Suppressor macrophage treated with lipopolysaccharide for 1 hour (primary cell): ENCODE measurements at regions not wholly inside any gene's neighbourhood (a gene's known extent, or its start where the extent isn't known, plus 50 kb on each side); places are given as distances from the start of the nearest gene placed in this dataset.
A peak's percentile ranks its signal among the peaks of the same experiment; 100 is the strongest.
"Not testable (repeated sequence)": the region's sequence is repeated elsewhere in the genome, so short reads cannot be mapped to it uniquely, and the experiment has no call there.

Source experiments
- DNase-seq, 3 donors: peaks; one replicate each; pipeline ENCODE4 v3.0.0-alpha.2; 2020 to 2022

DNA sequence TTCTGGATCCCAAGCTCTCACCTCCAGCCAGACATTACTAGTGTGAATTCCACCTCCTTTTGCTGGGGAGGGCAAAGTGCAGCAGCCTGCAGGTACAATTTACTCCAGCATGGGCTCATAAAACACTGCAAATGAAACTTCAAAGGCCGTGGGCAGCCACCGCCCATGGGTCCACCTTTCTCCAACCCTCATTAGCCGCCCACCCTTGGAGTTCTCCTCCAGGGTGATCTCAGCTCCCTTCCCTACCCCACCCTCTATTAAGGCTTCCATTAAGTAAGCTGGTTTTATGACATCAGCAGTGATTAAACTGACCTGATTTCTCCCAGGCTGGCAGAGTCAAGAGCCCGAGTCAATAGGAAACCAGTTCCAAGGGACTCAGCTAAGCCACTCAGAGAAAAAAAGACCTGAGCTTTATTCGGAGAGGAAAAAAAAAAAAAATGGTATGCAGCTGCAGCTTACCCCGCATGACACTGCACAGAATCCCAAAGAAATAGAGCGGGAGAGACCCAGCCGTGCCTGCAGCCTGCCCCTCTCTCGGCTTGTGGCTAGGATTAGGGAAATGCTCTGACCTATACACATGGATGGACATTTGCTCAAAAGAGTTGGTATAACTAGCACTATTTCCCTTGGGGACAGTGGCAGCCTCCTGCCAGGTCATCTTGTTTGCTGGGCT lies 319.6 kb downstream of the PTTG2 start:
- peak in 2 of 3 donors; percentile 28 to 30 for DNase-seq

DNA sequence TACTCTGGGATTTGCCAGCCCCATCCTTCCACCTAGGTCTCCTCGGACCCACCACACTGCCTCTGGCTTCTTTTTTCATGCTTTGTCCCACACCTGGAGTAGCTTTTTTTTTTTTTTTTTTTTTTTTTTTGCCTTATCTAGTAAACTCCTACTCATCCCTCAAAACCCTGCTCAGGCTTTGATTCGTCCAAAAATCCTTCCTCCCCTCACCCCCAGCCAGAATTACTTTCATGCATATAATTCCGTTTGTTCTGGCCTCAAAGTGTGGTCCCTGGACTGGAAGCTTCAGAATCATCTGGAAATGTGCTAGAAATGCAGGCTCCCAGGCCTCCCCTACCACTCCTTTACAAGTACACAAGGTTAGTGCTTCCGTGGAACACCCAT lies 320.1 kb downstream of the PTTG2 start:
- DNase-seq, result no peak

DNA sequence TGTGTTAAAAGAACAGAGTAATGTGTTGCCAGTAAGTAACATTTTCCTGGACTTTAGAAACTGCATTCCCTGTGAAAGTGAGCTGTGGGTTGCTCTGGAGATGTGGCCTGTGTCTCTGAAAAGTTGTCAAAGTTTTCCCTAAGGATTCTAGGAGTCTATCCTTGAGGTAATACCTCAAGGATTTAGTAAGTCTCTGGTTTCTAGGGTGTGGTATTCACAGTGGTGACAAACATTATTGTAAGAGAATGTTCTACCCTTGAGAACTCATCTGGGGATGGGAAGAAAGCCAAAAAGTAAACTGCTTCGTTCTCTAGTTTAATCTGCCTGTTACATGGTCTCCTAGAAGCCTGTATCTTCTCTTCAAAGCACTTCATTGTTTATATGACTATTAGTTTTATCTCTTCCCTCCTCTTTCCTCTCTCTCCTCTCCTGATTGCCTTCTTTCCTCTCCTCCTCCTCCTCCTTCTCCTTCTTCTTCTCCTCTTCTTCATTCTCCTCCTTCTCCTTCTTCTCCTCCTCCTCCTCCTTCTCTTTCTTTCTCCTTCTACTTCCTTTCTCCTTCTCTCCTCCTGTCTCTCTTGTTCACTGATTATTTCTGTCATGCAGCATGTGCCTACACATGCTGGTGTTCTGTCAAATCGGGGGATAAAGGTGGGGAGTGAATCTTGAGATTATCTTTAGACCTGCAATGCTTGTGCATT lies 321.3 kb downstream of the PTTG2 start:
- DNase-seq, result no peak

DNA sequence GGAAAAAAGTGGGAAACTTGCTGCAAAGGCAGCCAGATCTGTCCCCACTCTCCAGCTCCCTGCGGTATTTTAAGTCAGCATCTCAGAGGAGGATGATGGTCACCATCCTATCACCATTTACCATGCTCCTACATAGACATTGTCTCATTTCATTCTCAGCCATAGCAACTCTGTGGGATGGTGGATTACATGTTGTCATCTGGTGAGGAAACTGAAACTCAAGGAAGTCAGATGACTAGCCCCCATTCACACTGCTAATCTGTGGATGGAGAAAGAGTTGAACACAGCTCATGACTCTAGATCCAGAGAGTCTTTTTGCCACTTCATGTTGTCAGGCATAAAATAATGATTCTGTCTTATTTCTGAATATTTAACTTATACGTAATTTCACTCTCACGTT lies 323.5 kb downstream of the PTTG2 start:
- peak; percentile 82 to 93 (median 89) for DNase-seq

DNA sequence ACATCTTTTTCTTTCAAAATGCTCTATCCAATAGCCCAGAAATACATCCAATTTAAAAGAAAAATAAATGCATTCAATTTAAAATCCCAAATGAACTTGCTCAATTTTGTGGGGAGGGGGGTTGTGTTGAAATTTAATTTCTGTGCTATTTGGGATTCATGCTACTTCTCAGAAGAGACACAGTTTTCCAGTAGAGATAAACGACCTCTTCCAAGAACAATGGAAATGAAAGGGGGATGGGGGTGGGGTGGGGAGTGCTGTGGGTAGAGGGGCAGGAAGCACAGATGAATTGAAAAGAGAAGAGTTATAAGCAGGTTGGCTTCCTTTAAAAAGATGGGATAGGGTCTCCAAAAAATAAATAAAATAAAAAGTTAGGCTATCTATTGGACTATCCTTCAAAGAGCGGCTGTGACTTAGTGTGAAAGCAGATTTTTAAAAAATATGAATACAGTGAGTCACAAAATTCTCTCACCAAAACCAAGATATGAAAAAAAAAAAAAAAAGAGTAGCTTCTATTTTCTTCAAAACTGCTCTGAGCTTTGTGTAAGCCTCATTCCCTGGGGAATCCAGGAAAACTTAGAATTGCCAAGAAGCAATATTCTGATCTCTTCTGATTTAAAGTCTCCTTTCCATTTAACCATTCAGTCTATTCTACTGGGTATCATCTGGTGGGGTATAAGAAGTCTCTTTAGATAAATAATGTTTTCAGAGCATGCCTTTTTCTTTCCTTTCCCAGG lies 324.3 kb downstream of the PTTG2 start:
- DNase-seq, result no peak

DNA sequence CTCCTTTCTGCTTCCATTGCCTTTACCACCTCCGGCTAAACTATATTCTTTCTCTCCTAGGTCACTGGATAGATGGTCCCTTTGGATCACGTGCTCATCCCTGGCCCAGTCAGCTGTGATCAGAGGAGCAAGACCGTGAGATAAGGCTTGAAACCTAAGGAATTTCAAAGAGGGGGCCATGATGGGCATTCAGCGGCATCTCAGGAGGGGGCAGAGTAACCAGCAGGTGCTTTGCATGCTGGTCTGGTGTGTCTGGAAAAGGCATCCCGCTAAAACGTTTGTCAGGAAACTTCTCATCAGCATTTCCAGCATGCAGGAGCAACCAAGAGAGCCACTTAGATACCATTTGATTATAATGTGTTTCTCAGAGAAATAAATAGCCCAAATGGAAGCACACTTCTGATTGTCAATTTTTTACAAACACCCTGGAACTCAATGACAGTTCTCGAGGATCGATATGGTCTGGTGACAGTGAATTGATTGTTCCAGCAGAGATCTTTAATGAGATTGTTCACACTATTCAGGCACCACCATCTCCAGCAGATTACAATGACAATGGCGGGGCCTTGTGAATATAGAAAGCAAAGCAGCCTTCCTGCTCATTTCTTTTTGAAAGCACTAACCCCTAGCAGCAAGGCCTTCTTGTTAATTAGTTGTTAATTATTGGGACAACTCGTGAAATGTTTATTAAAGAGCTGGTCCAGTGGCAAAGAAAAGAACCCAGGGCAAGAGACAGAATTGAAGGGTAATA lies 327.1 kb downstream of the PTTG2 start:
- DNase-seq, result no peak

DNA sequence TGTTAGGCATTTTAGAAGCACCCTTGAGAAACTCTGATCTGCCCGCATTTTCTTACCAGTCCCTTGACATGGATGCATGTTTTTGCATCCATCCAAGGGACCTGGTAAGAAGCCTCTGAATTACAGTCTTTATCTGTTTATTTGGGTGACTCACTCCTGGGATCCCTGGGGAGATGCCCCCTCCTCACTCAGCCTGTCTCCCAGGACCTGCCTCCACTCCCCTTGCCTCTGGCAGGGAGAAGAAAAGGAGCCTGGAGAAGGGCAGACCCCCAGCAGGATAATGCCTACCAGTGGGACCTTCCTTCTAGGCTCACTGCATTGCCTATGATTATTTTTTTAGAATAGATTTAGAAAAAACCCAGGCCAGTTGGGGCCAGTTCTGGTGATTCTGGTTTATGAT lies 329.4 kb downstream of the PTTG2 start:
- no peak for DNase-seq

DNA sequence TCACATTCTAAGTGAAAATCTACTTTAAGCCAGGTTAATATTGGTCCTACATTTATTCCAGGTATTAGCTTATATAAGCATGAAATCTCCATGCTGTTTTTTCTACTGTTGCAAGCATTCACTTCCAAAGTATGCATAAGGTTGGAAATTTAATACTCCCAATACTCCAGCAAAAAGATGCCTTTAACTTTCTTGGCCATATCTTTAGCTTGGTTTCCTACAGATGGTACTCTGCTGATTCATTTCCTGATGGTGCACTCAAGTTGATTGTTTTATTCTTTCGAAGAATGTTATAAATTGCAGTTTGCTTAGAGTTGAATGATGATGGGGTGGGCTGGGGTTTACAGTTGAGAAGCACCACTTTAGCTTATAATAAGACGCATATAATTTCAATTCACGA lies 330.2 kb downstream of the PTTG2 start:
- no peak for DNase-seq

DNA sequence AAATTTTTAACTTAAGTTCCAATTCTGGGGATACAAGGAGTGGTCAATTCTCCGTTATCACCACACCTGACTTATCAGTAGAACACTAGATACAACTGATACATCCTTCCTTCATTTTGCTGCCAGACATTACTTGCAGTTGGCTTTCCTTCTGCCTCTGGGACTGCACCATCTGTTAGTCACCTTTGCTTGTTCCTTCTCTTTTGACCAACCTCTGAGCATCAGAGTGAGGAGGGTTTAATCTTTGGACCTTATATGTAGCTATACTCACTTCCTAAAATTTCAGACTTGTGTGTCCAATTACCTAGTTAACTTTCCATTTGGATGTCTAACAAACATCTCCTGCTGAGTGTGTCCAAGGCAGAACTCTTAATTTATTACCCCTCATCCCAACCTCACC lies 330.7 kb downstream of the PTTG2 start:
- no peak for DNase-seq

DNA sequence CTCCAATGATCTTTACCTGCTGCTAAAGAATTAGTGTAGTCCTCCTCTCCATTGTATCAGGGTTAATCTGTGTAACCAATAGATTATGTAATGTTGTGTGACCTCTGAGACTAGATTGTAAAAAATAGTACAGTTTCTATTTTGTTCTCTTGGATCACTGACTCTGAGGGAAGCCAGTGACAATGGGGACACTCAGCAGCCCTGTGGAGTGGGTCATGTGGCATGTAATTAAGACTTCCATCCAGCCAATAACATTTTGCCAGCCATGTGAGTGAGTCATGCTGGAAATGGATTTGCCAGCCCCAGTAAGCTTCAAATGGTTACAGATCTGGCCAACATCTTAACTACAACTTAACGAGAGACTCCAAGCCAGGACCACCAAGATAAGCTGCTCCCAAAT lies 332.3 kb downstream of the PTTG2 start:
- no peak for DNase-seq

DNA sequence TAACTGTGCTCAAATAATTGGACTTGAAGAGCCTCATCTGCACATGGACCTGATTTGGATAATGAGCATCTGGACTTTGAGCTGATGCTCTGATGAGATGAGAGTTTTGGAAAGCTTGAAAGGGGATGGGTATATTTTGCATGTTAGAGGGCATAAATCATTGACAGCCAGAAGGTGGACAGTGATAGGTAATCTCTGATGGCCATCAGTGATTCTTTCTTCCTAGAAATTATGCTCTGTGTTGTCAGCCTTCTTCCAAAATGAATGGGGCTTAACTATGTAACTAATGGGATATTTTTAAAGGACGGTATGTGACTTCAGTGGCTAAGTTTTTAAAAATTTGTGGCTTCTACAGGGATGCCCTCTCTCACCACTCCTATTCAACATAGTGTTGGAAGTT lies 334.0 kb downstream of the PTTG2 start:
- no peak for DNase-seq

DNA sequence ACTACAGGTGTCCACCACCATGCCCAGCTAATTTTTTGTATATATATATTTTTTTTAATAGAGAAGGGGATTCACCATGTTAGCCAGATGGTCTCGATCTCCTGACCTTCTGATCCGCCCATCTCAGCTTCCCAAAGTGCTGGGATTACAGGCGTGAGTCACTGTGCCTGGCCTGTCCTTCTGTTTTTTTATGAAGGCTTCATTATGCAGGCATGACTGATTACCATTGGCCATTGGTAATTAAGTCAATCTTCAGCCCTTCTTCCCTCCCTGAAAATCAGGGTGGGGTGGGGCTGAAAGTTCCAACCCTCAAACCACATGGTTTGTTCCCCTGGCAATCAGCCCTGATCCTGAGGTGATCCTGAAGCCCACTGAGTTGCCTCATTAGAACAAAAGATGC lies 336.9 kb downstream of the PTTG2 start:
- DNase-seq, result no peak

DNA sequence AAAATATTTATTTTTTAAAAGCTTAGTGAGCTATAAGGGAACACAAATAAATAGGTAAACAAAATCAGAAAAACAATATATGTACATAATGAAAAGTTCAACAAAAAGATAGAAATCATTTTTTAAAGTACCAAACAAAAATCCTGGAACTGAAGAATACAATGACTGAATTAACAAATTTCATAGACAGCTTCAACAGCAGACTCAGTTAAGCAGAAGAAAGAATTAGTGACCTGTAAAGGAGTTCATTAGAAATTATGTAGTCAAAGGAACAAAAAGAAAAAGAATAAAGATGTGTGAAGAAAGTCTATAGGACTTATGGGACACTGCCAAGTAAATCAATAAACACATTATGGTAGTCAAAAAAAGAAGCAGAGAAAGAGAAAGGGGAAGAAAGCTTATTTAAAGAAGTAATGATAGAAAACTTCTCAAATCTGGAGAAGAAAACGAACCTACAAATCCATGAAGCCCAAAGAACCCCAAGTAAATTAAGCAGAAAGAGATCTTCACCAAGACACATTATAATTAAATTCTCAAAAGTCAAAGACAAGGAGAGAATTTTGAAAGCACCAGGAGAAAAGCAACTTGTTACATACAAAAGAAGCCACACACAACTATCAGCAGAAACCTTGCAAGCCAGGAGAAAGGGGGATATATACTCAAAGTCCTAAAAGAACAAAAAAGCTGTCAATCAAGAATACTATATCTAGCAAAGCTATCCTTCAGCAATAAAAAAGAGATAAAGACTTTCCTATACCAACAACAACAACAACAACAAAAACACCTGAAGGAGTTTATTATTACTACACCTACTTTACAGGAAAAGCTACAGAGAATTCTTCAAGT lies 338.9 kb downstream of the PTTG2 start:
- DNase-seq, result no peak

DNA sequence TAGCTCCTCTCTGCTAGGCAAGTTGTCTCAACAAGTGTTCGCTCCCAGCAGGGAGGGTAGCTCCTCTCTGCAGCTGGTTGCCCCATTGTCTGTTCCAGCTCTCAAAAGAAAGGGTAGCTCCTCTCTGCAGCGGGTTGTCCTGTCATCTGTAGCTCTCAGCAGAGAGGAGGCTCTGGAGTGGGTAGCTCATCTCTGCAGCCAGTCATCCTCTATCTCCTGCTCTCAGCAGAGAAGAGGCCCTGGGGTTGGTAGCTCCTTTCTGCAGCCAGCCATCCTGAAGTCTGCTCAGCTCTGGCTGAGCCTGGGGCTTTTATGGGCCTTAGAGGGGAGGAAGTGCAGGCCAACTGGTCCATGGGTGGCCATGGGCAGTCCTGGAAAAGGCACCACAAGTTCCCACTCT lies 342.7 kb downstream of the PTTG2 start:
- no peak for DNase-seq

DNA sequence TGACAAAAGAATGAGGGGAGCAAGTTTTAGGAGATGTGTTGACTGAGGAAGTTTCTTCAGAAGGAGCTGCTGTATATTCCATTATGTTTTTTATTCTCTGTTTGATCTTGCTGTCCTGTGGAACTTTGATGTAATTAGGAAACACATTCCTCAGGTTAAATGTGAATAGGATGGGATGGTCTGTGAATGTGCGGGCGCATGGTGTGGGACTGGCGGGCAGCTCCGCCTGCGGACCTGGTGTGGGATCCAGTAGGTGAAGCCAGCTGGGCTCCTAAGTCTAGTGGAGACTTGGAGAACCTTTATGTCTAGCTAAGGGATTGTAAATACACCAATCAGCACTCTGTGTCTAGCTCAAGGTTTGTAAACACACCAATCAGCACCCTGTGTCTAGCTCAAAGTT lies 344.3 kb downstream of the PTTG2 start:
- not testable (repeated sequence) for DNase-seq

DNA sequence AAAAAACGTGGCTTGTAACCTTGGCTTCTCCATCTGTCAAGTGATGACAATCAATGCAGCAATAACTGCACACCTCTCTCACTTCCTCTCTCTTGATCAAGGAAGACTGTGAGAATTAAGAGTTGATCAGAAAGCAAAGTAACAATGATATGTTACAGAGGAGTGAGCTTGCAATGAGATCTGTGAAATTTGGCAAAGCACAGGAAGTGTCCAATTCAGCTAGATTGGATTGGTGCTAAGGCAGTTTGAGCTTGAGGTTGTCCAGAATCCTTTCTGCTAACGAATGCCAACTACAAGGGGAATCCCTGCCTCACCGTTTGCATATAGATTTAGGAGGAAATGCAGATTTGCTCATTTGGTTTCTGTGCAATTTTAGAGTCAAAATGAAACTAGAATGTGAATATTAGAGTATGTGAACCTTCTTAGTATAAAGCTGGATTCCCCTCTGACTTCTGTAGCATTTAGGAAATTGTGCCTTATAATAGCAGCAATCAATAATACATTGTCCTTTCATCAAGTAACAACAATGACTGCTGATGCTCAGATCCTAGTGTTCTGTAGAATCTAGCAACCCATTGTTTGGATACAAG lies 346.4 kb downstream of the PTTG2 start:
- DNase-seq, result peak in 2 of 3 donors; percentile 25 to 44

DNA sequence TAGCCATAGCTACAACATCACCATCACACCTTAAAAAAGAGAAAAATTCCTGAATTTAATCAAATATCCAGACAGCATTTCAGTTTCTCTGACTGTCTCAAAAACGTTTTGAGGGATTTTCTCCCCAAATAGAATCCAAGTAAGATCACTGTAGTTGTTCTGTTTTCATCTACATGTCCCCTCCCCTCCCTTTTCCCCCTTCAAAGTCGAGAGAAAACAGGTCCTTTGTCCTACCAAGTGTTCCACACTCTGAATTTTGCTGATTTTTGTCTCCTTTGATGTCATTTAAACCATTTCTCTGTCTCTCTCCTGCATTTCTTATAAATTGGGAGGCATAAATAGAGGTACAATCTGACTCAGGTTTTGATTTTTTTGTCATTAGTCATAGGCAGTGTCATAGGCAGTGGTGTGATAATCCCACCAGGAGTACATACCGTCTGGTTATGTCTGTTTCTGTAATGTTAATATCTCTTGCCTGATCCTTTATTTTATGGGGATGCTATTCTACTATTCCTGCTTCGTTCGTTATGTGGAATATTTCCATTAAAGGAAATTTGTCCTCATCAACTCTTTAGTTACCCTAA lies 348.6 kb downstream of the PTTG2 start:
- DNase-seq, result no peak

DNA sequence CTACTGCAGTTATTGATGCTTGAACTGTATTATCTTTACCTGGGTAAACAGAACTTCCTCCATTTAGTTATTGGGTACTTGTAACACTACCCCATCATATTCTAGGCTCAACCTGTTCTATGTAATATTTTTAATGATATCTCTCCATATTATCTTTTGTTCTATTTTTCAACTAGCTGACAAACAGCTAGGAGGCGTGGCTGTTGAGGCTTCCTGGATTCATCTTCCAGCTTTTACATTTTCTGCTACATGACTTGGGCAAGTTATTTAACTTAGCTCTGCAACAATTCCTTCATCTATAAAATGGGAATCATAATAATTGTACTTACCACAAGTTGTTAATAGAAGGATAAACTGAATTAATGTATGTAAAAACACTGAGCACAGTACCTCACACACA lies 349.3 kb downstream of the PTTG2 start:
- DNase-seq, result no peak

DNA sequence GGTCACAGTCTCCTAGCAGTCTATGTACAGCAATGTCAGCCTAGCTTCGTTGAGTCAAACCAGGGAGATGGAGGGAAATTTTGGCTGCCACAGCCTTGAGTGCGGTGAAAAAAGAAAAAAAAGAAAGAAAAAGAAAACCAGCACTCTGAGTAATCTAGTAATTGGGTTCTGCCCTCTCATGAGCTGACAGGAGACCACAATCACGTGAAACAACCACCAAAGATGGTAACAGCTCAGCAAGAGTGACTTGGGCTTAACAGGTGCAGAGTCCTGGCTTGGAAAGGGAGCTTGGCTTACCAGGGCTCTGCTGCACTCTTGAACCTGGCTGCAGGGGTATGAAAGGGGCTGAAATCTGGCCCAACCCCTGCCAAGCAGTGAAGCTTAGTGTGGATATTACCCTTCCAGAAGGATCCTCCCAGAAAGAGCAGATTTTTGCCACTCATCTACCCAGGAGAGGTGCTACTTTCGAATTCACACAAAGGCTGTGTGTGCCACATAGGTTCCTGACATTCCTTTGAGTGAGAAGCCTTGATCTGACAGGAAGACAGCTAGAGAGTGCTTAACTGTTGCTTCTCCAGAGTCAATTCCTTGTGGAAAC lies 350.3 kb downstream of the PTTG2 start:
- peak in 1 of 3 donors; percentile 34 for DNase-seq

DNA sequence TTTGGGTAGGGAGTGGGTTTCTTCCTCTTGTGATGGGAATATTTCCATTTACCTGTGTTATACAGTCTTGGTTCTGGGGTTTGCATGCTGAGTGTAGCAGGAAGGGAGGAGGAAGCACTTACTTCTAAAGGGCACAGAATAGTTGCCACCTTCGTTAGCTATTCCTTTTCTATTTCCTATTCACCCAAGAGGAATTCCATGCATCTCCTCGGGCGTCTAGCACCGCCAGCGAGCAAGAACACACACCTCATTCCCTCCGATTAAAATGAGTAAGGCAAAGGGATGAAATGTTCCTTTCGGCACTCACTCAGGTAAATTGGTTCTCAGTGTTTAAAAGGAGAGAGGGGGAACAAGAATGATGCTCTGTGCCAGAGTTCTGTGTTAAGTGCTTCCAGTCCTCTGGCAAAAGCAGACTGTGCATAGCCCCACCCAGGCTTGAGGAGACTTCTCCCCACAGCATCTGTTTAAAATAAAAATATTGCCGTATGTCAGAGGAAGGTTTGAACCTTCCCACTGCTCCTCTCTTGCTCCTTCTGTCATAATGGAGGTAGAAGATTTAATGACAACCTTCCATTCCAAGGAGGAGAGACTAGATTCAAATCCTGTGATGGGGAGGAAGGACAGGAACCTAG lies 351.4 kb downstream of the PTTG2 start:
- DNase-seq, result no peak

DNA sequence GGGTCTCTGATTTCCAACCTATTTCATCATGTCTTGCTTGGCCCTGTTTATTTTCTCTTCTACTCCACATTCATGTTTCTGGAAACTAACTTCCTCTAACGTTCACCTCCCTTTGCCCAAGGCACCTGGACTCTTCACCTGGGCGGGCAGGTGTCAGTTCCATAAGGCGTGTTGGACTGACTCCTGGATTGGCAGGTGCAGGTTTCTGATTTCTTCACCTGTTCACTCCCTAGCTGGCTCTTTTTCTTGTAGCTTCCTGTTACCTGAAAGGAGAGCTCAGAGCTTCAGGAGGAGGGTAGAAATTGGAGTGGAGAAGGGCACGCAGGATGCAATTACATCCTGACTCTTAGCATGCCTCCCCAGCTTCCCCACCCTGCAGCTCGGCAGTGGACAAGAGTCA lies 350.8 kb upstream of the KLF3 start:
- DNase-seq, result no peak
